ENCODE measurements at regions not wholly inside any gene's neighbourhood (a gene's known extent, or its start where the extent isn't known, plus 50 kb on each side); places are given as distances from the start of the nearest gene placed in this dataset.

GRCh38 chr1:14320986-14321385 lies 277.5 kb upstream of the KAZN start:
- TF ChIP-seq, protein P1, sequence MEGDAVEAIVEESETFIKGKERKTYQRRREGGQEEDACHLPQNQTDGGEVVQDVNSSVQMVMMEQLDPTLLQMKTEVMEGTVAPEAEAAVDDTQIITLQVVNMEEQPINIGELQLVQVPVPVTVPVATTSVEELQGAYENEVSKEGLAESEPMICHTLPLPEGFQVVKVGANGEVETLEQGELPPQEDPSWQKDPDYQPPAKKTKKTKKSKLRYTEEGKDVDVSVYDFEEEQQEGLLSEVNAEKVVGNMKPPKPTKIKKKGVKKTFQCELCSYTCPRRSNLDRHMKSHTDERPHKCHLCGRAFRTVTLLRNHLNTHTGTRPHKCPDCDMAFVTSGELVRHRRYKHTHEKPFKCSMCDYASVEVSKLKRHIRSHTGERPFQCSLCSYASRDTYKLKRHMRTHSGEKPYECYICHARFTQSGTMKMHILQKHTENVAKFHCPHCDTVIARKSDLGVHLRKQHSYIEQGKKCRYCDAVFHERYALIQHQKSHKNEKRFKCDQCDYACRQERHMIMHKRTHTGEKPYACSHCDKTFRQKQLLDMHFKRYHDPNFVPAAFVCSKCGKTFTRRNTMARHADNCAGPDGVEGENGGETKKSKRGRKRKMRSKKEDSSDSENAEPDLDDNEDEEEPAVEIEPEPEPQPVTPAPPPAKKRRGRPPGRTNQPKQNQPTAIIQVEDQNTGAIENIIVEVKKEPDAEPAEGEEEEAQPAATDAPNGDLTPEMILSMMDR (conservative IDR thresholded peaks at IDR 0.05) = no peak

GRCh38 chr1:14321422-14321821 lies 277.1 kb upstream of the KAZN start:
- no peak overlapping the region for H3K27ac ChIP-seq
- TF ChIP-seq, protein P1 (conservative IDR thresholded peaks at IDR 0.05) = no peak

More at GRCh38 chr1:14320986-14321385, 277.5 kb upstream of the KAZN start:
- no peak overlapping the region for H3K27ac ChIP-seq

GRCh38 chr1:14323568-14324247 lies 274.8 kb upstream of the KAZN start:
- H3K27ac ChIP-seq = no peak overlapping the region
- TF ChIP-seq, protein P1 (conservative IDR thresholded peaks at IDR 0.05) = no peak

GRCh38 chr1:14324248-14324630 lies 274.2 kb upstream of the KAZN start:
- TF ChIP-seq, protein P1 (conservative IDR thresholded peaks at IDR 0.05) = no peak
- H3K27ac ChIP-seq = no peak overlapping the region

DNA sequence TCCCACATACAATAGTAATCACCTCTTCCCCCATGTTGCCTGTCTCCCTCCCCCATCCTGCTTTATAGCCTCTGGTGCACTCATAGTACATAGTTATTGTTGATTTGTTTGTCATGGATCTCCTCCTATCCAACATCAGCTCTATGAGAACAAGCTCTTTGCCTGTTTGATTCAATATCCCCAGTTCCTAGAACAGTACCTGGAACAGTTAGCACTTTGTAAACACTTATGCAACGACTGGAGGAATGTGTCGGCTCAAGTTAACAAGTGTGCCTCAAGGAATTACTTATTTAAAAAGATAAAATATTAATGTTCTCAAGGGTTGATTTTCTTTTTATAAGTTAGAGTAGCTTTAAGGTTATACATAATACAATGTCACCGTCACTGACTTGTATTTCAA lies 271.6 kb upstream of the KAZN start:
- TF ChIP-seq, protein P1 (conservative IDR thresholded peaks at IDR 0.05) = no peak
- H3K27ac ChIP-seq = no peak overlapping the region

DNA sequence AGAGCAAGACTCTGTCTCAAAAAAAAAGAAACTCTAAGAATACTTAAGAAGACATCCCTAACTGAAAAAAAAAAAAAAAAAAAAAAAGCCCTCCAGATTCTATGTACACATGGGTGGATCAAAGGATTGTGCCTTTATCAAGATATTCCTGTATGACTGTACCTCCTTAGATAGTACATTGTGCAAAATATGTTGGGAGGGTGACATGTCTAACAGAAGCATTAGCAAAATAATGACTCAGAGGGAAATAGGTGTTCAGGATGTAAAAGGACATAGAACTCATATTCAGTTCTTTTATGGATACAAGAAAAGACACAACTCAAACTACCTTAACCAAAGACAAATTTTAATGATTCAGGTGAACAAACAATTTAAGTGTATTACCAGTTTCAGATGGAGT lies 269.8 kb upstream of the KAZN start:
- TF ChIP-seq, protein P1 (conservative IDR thresholded peaks at IDR 0.05) = no peak
- H3K27ac ChIP-seq = no peak overlapping the region

DNA sequence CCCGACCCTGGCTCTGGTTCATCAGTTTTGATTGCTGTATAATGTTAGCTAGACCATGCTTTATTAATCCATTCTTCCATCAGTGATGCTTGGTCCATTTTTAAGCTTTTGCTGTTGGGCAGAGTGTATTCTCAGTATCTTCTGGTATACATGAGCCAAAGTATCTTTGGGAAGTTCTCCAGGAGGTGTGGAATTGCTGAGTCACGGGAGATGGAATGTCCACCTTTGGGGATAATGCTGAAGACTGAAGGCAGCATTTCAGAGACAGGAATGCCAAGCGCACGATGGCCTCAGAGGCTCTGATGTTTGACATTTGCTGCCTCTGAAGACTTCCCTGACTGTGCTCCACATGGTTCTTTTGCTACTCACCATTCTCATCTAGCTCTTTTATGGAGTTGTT lies 266.3 kb upstream of the KAZN start:
- TF ChIP-seq, protein P1 (conservative IDR thresholded peaks at IDR 0.05) = no peak
- H3K27ac ChIP-seq = no peak overlapping the region
